Colon (tissue), 2 donors: ENCODE measurements at regions not wholly inside any gene's neighbourhood (a gene's known extent, or its start where the extent isn't known, plus 50 kb on each side); places are given as distances from the start of the nearest gene placed in this dataset.

Experiments
- FAIRE-seq: peaks from 2 replicates; lab custom pipeline; 2012; peaks lifted over from hg19 to GRCh38; lab: Jason Lieb, UNC
- donor health status: control.
- donor health status: control.

DNA sequence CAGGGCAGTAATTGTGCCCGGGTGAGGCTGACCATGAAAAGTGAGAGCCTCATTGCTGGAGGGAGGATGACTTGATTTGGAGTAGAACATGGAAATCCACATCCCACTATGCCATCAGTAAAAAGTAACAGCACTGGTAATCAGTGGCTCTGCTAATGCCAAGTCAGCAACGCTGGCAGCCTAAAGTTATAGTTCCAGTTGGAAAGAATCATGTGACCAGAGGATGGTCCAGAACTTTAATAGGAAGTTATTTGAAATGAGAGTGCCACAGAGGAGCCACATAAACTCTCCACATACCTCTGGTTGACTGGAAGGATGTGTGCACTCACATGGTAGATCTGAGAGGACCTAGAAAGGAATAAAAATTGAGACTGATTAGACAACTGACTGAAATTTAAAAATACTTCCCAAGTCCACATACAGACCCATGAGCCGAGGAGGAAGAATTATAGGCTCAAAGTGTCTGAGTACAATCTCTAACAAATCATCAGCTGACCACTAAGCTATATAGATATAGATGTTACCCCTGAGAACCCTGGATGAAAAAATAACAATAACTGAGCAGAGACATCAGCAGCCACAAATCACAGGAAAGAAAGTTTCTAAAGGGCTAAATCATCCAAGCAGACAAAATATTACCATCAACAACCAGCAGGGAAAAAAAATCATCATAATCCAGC is 346.8 kb downstream of the STK39 start:
- FAIRE-seq = no peak

DNA sequence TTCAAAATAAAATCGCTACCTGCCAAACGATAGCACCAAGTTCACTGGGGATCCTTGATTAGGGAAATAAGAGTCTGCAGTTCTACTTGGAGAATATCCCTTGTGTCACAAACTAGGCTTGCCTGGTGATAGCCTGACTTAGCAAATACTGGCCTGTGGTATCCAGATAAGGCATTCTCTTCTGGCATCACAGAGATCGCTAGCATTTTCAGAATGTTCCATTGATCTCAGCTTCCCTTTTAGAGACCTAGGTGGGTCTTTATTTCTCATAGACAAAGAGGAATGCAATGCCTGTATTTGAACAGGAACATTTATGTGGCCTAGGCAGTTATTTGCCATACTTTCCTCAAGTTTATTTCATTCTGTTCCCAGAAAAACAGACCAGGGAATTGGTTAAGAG is 349.1 kb downstream of the STK39 start:
- FAIRE-seq = no peak

DNA sequence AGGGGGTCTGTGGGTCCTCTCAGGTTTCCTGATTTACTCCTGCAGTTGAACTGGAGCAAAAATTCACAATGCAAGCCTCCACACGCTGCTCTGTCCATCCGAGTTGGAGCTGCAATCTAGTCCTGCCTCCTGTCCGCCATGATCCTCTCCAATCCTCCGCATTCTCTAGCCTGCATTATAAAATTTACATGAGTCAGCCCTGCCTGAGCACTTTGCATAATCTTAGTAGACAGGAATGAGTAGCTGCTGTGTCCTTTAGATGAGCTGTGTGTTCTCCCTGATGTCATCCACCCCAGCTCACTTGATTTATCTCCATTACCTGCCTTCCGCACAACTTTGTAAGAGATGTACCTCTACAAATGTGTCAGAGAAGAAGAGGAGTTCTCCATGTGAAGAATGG is 355.6 kb downstream of the STK39 start:
- no peak for FAIRE-seq

DNA sequence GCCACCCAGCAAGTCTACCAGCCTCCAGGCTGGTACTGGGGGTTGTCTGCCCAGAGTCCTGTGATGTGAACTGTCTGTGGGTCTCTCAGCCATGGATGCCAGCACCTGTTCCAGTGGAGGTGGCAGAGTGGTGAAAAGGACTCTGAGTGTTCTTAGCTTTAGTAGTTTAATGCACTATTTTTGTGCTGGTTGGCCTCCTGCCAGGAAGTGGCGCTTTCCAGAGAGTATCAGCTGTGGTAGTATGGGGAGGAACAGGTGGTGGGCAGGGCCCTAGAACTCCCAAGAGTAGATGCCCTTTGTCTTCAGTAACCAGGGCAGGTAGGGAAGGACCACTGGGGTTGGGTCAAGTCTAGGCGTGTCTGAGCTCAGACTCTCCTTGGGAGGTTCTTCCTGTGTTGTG is 356.7 kb downstream of the STK39 start:
- no peak for FAIRE-seq

DNA sequence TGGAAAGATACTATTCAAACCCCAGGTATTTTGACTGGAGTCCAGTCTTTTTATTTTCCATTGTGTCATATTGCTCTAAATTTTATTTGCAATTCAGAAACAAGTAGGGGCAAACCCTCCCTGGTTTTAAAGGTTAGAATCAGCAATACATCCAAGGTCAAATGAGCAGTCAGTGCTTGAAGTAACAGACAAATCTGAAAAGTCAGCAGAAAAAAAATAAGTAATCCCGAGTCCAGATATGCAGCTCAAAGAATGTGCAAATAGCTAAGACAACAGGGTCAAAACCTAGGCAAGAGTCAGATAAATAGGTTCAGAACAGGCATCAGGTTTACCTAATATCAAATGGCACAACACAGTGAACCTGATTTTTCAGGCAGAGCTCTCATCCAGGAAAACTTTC is 367.0 kb downstream of the STK39 start:
- no peak for FAIRE-seq

DNA sequence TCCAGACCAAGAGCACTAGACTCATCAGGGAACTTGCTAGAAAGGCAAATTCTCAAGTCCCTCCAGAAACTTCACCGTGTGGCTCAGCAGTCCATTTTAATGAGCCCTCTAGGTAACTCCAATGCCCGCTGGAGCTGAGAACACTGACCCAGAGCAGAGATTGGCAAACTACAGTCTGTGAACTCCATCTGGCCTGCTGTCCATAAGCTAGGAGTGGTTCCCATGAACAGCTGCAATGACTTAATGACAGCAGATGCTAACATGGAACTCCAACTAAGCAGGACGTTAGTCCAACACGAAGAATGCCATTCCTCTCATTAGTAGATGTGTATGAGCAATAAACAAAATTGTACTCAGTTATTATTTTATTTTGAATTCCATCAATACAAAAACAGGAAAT is 371.9 kb downstream of the STK39 start:
- no peak for FAIRE-seq

DNA sequence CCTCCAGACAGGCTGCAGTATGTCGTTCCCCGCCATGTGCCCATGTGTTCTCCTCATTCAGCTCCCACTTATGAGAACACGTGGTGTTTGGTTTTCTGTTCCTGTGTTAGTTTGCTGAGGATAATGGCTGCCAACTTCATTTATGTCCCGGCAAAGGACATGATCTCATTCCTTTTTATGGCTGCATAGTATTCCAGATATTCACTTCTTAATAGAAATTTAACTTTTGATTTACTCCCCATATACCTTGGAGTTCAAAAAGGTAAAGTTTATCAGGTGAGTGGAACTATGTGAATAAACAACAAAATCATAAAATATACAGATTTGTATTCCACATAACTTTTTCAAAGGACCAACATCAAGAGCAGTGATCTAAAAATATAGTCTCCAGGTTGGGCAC is 372.6 kb downstream of the STK39 start:
- no peak for FAIRE-seq

DNA sequence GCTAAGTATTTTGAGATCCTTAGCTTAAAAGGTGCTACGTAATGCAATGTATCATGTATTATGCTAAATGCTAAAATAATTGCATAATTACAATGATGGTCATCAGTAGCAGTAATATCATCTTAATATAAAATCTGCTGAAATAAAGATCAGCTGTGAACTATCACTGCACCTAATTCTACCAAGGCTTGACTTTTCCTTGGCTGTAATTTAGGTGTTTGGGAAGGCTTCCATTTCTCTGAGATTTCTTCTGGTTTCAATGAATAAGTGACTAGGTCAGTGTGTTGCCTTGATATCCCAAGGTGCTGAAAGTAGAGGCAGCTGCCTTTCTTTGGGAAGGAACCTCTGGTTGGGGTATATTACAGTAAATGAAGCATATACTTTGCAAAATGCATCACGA is 376.1 kb downstream of the STK39 start:
- FAIRE-seq = no peak

DNA sequence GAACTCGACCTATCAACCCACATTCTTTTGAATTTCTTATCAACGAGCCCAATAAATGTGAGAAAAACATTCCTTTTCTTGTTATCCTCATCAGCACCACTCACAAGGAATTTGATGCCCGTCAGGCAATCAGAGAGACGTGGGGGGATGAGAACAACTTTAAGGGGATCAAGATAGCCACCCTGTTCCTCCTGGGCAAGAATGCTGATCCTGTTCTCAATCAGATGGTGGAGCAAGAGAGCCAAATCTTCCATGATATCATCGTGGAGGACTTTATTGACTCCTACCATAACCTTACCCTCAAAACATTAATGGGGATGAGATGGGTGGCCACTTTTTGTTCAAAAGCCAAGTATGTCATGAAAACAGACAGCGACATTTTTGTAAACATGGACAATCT is 378.2 kb downstream of the STK39 start:
- no peak for FAIRE-seq

DNA sequence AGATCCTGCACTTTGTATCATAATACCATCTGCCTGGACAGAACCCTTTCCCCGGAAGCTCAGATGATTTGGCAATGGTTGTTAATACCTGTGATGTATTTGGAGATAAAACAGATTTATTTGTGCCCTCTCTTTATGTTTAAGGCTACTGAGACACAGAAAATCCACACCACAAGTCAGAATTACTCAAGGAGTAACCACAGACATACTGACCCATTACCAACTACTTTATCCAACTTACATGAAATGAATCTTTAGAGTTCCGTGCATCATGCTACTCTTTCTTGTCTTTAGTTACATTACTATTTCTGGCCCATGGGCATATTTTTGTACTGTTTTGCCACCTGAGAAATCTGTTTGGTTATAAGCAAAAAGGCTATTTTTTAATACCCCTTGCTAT is 384.0 kb downstream of the STK39 start:
- FAIRE-seq = no peak

DNA sequence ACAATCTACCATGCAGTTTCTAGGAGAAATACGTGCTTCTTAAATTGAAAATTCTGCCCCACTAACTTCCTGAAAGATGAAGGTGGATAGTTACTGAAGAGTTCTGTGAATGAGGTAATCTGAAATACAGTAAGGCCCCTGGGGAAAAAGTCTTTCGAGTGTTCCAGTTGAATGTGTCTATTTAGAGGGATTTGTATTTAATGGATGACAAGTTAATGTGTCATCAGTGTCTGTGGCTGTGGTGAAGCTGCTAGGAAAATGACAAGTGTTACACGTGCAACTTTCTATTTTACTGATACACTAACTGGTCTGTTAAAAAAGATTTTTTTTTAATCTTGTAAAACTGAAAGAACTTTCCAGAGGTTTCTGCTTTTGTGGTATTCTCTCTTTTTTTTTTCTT is 384.6 kb downstream of the STK39 start:
- FAIRE-seq = no peak

DNA sequence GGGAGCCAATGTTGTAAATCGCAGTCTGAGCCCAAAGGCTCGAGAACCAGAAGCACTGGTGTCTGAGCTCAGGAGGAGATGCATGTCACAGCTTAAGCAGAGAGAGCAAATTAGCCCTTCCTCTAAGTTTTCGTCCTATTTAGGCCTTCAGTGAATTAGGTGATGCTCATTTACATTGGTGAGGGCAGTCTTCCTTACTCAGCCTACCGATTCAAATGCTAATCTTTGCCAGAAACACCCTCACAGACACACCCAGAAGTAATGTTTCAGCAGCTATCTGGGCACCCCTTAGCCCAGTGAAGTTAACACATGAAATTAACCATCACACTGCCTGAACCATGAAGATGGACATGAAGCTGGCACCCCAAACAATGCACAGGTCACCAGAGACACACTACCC is 385.1 kb downstream of the STK39 start:
- FAIRE-seq = no peak

DNA sequence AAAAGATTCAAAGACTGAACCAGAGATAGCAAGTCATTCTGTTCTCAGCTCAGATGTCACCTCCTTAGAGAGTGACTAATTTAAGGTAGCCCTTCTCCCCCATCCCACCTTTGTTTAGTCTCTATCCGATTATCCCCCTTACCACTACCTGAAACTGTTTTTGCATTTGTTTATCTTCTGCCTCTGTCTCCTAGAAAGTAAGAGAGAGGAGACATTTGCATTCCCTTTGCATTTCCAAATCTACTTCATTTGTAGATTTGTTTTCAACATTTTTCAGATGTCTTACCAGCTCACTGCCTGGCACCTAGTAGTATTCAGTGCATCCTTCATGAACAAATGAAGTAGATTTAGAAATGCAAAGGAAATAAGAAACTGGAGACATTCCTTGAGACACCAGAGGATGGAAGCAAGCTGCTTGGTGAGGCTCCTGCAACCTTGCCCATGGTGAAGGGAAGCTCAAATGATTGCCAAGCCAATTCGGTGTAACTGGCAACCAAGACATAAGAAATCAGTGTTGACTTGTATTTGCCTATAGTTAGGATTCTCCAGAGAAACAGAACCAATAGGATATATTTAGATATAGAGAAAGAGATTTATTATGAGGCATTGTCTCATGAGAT is 385.7 kb downstream of the STK39 start:
- no peak for FAIRE-seq

DNA sequence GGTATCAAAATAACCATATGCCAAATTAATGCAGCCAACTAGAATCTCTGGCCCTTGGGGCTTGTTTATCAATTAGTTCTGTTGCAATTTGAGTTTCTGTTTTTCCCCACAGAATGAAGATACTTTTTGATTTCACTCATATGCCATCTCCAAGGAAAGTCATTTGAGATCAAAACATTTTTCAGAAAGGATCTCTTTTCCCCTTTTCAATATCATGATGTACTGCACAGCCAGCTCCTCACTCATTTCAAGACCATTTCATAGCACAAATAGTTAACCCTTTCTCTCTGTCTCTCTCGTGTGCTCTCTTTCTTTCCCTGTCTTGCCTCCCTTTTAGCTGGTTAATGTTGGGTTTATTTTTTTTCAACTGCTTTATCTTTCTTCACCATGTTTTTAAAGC is 387.3 kb downstream of the STK39 start:
- no peak for FAIRE-seq

DNA sequence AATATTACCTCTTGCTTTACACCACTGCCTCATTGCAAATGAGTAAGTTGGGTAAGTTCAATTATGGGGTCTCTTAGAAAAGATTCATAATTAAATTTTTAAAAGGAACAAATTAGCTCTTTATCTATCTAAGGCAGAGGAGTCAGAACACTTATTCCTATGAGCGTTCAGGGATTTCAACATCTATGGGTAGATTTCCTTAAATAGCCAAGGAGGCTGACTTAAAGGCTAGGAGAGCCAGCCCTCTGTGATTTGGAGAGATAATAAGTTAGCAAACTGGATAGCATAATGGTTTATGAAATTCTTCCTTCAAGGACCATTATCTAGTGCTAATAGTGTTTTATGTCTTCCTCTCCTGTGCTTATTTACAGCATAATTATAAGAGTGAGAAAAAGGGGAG is 387.7 kb downstream of the STK39 start:
- FAIRE-seq = no peak

DNA sequence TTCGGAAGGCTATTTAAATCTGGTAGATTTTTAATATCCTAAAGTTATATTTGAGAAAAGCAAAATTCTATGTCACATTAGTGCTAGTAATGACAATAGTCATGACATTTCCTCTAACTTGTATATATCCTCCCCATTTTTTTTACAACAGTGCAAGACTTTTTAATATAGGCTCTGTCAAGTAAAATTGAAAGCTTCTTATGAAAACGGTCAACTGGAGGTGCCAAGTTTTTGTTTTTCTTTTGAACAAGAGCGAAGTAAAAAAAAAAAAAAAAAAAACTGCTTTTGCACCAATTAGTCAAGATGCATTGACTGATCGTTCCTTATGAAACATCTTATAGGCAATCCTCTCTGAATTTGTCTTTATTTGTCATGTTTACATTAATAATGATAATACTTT is 389.3 kb downstream of the STK39 start:
- FAIRE-seq = no peak

DNA sequence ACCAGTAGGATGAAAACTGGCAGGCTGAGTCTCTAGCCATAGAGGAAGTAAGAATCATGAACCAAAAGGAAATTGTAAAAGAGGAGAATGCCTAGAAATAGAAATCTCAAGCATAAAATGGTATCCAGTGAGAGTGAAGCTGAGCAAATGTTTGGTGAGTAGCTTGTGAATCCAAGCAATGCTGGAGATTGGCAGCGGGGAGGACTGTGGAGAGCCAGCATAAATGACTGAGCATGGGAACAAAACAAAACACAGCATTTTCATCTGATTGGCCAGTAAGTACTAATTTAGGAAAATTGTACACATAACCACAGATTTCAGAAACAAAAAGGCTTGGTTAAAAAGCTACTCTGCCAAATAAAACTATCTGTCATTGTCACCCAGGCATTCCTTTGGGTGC is 390.0 kb downstream of the STK39 start:
- no peak for FAIRE-seq

DNA sequence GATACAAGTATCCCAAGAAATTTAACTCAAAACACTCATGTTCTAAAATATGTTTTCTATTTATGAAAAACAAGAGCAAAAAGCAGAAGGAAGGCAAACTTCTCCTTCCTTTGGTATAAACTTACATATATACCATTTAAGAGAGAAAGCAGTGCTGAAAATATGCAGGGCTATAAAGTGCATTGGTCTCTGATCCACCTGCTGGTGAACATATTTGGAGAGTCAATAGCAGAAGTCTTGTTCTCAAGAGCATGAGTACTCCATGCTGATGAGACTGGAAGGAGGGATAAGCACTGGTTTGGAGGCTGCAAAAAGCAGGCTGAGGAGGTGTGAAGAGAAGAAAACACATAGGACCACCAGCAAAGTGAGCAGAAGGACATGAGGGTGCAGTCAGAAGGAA is 391.2 kb downstream of the STK39 start:
- no peak for FAIRE-seq

DNA sequence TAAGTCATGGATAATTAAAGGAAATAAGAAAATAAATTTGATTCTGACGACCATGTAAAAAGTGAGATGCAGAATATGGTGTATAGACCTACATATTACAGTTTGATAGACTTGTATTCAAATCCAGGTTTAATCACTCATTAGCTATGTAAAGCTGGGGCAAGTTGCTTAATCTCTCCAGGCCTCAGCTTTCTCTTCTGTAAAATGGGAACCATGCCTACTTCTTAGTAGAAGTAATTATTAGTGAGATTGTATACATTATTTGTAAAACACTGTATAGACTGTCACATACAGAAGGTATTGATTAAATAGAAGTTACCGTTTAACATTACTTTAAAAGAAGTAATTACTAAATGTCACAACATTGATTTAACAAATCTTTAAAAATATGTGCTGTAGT is 392.2 kb downstream of the STK39 start:
- no peak for FAIRE-seq

DNA sequence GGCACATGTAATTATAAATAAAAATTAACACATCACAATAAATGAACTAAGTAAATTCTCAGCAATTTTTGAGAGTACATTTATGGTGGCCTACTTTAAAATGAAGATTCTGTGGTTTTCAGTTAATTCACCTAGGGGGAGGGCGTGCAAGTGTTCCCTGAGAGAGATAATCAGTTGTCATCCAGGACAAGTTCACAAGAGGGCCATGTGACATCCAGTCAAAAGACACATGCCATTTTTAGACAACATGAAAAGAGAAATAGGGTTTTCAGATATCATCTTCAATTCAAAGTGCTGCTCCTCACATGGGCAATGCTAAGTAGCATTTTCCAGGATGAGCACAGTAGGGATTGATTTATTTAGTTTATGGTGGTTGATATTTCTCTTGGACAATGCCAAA is 393.7 kb downstream of the STK39 start:
- FAIRE-seq = no peak

DNA sequence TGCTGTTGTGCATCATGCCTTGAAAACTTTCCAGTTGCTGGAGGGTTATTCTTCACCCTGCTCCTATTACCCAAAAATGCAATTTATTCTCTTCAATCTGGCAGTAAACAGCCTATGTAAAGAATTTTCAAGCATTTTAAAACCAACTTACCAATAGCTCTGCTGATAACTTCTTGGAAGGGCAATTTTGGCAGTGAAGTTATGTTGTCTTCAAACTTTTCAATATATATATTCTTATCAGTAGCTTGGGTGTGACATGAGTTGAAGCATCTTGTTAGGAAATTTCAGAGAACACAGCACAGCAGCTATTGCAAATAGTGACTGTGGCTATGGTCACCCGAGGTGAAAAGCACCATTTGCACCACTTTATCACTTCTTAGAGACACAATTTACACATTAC is 395.5 kb downstream of the STK39 start:
- no peak for FAIRE-seq

DNA sequence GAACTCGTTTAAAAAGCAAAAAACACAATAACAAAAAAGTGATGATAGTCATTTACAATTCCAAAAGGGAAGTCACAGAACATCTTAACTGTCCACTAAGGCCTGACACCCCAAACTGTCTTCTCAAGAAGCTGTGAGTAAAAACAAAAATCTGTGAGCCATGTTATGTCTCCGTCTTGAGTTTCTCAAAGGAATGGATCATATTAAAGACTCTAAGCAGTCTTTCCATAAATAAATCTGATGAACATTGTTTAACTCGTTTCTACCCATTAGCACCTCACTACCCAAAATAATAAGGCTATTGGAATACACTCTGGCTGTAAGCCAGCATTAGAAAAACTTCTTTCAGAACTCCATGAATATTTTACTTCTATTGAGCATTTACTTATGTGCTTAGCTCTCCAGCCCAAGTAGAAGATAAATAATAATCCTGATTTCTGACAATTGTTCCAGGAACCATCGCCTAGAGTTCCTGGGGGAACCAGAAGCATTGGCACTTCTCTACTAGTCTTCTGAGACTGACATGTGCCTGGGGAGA is 396.0 kb downstream of the STK39 start:
- no peak for FAIRE-seq

DNA sequence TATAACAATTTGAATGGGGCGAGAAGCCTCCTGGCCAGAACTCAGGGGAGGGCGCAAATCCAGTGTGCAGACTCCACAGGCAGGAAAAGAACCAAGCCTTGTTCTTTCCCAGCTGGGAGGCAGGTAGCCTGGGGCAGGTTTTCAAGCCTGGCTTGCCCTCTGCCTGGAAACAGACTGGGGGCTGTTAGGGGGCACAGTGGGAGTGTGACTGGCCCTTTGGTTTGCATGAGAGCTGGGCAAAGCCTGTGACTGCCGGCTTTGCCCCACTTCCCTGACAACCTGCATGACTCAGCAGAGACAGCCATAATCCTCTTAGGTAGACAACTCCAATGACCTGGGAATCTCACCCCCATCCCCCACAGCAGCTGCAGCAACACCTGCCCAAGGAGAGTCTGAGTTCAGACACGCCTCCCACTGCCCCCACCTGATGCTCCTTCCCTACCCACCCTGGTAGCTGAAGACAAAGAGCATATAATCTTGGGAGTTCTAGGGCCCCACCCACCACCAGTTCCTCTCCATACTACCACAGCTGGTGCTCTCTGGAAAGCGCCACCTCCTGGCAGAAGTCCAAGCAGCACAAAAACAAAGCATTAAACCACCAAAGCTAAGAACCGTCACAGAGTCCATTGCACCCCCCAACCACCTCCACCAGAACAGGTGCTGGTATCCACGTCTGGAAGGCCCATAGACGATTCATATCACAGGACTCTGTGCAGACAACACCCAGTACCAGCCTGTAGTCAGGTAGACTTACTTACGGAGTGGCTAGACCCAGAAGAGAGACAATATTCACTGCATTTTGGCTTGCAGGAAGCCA is 402.5 kb downstream of the STK39 start:
- no peak for FAIRE-seq
